ENCODE measurements at regions not wholly inside any gene's neighbourhood (a gene's known extent, or its start where the extent isn't known, plus 50 kb on each side); places are given as distances from the start of the nearest gene placed in this dataset.

DNA sequence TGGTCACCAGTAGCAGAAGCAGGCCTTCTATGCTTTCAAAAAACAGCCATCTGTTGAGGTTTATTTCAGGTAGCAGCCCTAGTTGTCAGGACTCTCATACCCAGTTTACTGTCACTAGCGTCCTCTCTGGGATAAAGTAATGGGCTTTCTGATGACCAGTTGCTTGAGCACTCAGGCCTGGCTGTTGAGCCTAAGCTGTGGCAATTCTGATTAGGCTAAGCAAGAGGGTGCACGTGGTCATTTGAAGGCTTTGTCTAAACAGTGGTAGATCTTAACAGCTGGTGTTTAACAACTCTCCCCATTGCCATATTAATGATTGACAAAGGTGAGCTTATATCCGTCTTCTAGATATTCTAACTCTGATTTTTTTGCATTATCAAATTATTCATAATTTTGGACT lies 132.9 kb upstream of the TMCO5A start:
- DNase-seq (no peak), ATAC-seq (no peak)
- intact Hi-C loops (cut with DNase I, micrococcal nuclease) = no loop called here

DNA sequence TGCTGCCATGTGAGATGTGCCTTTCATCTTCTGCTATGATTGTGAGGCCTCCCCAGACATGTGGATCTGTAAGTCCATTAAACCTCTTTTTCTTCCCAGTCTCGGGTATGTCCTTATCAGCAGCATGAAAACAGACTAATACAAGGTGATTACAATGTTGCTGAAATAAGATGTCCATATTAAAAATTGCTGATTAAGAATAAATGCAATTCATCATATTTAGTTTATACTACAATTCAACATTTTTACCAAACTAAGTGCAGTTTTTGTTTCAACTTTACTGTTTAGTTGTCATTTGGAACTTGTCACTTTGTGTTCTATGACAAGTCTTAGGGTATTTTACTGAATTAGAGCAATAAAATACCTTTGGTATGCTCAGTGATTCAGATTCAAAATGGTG lies 127.6 kb upstream of the TMCO5A start:
- DNase-seq (no peak), ATAC-seq (no peak)
- intact Hi-C loops (cut with DNase I, micrococcal nuclease) = no loop called here

DNA sequence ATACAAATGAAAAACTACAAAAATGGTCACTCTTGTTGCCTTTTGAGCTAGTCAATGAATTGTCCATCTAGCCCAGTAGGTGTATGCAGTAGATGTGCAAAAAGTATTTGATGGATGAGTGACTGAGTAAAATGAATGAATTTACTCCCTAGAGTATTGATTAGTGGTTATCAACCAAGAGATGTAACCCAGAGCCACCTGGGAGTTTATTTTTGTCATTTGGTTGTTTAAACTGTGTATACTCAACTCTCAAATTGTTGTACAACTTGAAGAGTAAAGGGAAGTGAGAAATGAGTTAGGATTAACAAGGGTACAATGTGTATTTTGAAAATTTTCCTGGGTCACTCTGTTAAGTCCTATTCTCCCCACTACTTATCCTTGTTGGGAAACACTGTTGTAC lies 124.1 kb upstream of the TMCO5A start:
- intact Hi-C loops (cut with DNase I, micrococcal nuclease) = no loop called here
- DNase-seq (no peak), ATAC-seq (no peak)

DNA sequence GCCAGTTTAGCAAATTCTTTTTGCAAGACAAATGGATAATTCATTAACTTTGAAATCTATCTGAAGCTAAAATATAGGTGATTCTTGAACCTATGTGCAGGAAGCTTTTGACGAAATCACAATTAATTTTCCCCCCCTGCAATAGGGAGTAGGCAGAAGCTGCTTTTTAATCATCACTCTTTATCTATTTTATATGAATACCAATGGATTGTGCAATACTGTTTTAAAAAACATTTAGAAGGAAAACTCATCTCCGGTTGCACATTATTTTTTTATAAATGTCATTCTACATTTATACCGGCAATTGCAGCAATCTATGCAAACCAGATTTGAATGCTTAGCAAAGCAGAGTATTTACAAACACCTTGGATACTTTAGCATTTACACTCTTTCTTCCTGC lies 121.1 kb upstream of the TMCO5A start:
- DNase-seq (no peak), ATAC-seq (no peak)
- intact Hi-C loops (cut with DNase I, micrococcal nuclease) = no loop called here

DNA sequence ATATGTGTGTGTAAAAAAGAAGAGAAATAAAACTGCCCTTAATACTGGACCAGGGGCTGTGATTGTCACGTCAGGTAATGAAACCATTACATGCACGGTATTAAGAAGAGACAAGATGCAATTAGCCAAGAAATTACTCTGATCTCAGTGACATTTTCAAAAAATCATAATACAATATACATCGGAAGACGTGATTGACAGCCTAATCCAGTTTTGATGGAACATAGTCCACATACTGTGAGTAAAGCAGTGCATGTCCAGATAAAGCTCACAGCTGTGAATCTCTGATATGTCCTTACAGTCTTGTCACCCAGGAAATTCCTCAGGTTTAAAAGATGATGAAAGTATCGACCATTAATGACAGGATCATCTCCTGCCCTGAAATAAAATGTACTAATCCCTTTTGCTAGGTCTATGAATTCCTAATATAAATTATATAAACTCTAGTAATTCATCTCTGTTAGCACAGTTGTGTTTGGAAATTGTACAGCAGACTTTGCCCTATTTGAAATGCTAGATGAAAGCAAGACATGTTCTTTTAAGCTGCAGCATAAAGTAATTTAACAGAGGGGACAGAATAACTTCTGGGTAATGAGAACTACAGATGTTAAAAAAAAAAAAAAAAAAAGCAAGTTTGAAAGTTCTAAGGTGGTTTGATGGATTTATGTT lies 119.5 kb upstream of the TMCO5A start:
- intact Hi-C loops (cut with DNase I, micrococcal nuclease) = no loop called here
- ATAC-seq = no peak
- no peak for DNase-seq

DNA sequence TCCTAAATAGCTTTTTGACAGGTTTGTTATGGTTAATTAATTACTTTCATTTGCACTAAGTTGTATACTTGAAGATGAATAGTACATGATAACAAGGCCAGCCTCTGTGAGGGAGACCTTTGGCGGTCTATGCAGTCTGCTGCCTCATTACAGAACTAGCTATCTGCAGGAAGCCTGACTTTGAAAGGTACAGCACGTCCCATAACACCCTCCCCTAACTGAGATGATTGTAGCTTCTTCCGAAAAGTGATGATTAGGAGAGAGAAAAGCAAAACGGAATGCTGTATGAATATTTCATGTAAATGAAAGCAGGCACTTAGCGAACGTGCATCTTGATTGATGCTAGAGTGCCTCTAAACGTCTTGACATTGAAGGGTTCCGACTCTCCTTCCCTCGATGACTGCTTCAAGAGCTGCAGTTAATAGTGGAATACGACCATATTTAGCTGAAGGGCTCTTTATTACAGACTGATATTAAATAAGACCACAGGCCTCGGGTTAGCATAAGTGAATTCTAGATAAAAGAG lies 116.2 kb upstream of the TMCO5A start:
- intact Hi-C loops (cut with DNase I, micrococcal nuclease) = no loop called here
- no peak for DNase-seq
- ATAC-seq = no peak

DNA sequence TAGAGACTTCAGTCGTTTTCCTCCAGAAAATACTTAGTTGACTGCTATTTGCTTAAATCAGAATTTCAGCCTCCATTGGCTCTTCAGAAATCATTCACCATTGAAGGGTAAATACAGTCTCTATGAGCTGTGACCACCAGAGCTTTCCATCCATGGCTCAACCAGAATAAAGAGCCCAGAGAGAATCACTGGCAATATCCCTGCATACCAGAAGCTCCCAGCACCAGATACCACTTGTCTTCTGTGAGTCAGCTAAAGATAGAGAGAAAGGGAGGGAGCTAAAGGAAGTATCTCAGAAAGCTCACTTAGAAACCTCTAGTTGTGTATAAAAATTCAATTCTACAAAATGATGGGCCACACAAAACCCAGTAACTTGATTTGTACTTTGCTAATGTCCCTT lies 115.2 kb upstream of the TMCO5A start:
- intact Hi-C loops (cut with DNase I, micrococcal nuclease) = no loop called here
- DNase-seq = no peak
- no peak for ATAC-seq

DNA sequence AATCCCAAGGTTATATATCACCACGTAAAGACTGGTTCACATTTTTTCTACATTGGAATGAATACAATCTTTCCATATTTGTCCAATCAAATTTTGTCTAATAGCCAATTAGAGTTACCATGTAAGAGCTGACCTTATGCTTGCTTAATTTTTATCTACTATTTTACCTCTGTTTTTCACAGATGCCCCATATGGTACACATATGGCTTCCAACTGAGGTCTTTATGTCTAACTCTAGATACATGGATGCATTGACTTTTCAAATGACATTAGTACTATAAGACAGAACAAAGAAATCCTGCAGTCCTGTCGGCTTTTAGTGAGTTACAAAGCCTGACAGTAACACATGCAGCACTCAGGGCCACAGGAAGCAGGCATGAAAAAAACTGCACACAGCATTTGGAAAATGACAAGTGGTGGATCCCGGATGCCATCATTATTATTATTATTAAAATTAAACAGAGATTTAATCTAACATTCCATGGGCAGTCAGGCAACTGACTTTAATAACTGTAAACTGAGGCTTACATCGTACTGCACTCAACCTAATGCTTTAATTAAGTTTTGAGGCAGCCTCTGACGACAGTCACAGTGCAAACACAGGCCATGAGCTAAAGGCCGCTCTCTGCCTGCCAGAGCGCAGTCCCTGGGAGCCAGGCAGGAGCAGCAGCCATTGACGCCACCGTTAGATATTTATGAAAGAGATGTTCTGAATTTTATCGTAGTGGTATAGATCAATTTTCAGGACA lies 113.9 kb upstream of the TMCO5A start:
- DNase-seq (no peak), ATAC-seq (no peak)
- intact Hi-C loops (cut with DNase I, micrococcal nuclease) = no loop called here

DNA sequence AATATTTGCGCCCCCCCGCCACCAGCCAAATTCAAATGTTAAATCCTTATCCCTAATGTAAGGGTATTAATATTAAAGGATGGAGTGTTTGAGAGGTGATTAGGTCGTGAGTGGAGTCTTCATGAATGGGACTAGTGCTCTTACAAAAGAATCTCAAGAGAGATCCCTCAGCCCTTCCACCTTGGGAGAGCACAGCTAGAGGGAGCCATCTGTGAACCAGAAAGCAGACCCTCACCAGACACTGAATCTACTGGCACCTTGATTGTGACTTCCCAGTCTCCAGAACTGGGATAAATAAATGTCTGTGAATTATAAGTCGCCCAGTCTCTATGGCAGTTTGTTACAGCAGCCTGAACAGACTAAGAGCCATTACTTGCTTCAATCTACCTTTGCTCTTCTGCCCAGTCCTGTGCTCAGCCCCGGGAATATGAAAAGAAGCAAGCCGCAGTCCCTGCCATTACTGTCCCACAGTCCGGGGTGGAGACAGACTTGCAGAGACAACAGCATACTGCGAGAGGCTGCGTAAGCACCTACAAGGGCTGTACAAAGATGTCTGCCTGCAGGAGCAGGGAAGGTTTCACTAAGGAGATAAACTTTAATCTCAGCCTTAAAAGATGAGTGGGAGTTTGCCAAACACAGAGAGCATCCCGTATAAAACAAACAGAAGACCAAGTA lies 110.7 kb upstream of the TMCO5A start:
- intact Hi-C loops (cut with DNase I, micrococcal nuclease) = no loop called here
- no peak for DNase-seq
- no peak for ATAC-seq

DNA sequence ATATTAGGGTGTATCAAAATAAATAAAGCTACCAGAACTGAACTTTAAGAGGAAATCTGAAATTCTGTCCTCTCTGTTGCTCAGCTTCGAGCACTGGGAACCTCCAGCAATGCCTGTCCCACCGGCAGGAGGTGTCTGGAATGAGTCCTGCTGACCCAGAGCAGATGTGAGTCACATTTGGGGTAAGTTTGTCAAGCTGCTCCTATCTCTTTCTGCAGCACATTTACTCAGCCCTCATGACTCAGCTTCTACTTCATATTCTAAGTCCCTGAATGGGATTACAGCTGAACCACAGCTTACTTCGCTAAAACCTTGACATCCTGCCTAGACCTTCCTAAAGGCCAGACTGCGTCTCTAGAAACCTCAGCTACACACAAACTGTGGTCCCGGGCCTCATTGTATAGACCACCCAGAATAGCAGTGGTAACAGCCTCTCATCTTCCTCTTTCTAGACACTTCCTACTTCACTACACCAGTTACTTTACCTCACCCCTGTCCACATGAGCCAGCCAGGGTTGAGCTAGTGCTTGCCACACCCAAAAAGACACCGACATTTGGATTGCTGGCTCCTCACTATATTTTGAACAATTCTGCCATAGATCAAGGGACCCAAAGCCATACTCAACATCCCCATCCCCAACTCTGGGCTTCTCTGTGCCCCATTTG lies 109.6 kb upstream of the TMCO5A start:
- no peak for ATAC-seq
- intact Hi-C loops (cut with DNase I, micrococcal nuclease) = no loop called here
- no peak for DNase-seq

DNA sequence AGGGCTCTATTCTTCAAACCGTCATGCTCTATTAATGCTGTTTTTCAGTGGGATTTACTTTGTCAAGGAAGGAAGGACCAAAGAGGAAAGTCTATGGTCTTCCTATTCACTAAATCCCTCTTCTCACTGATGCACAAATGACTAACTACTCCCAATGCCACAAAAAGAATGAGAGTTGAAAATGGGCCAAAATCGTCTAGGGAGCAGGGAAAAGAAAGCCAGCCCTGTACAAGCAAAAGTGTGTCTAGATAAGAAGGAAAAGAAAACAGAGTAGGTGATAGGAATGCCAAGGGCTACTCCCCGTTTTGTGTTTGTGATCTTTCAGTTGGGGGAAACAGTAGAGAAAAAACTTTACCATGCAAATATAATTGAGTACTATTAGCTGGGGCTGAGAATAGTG lies 97.2 kb upstream of the TMCO5A start:
- no peak for DNase-seq
- intact Hi-C loops (cut with DNase I, micrococcal nuclease) = no loop called here

DNA sequence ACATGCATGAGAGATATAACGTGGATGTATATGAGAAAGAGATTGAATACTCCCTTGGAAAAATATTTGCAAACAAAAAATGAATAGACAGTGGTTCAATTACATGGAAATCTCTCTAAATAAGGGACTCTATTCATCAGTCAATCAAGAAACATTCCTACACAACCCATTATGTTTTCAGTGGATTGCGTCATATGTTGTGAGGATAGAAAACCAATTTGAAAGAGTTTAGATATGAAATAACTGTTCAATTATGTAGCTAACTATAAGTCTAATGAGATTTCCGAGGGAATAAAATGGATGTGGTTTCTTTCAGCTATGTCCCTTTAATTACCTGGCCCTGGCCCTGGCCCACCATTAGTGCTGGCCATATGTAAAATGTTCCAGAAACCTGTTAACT lies 86.7 kb upstream of the TMCO5A start:
- intact Hi-C loops (cut with DNase I, micrococcal nuclease) = no loop called here
- no peak for DNase-seq

More for the DNA sequence above, 97.2 kb upstream of the TMCO5A start:
- no peak for ATAC-seq

DNA sequence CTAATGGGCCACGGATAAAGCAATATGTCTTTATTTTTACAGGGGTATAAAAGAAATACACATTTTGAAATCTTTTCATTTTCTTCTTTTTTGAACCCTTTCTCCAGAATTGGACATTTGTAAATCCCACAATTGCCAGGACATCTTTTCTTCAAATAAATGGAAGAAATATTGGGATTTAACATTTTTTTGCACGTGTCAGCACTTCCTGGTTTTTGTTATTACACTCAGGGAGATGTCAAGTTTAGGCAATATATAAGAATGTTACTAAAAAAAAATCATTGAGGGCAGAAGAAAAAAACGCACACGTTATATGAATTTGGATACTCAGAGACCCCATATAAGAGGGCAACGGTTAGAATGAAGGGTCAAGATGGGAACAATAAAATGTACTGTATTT lies 78.3 kb upstream of the TMCO5A start:
- ATAC-seq = no peak
- intact Hi-C loops (cut with DNase I, micrococcal nuclease) = loop anchor here in 1 of 2 donors (10.0 kb wide), 1 partner anchor 61 kb away; no protein-coding TSS in a partner anchor
- DNase-seq = no peak

More for the DNA sequence above, 86.7 kb upstream of the TMCO5A start:
- no peak for ATAC-seq

DNA sequence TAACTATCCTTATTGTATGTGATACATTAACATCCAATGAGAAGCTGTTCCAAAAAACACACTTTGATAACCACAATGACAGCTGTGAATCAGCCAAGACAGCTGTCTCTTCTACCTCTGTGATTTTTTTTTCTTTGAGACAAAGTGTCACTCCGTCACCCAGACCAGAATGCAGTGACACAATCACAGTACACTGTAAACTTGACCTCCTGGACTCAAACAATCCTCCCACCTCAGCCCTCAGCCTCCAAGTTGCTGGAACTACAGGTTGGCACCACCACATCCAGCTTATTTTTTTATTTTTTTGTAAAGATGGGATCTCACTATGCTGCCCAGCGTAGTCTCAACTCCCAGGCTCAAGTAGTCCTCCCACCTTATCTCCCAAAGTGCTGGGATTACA lies 73.5 kb upstream of the TMCO5A start:
- intact Hi-C loops (cut with DNase I, micrococcal nuclease) = no loop called here
- DNase-seq (no peak), ATAC-seq (no peak)

DNA sequence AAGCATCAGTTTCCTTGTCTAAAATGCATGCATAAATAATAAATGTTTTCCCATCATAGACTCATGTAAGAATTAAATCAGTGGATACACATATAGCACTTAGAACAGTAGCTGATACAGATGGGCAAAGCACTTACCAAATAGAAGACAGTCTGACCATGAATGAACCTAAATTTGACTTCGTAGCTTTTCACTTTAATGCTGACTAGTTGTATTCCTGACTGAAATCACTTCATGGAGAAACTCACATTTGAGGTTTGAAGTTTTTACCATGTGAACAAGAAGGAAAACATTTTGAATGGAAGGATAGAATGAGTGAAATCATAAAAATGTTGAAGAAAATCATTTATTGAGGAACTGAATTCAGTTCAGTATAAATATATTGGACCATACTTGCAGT lies 68.8 kb upstream of the TMCO5A start:
- DNase-seq = no peak
- intact Hi-C loops (cut with DNase I, micrococcal nuclease) = no loop called here
- ATAC-seq = no peak

DNA sequence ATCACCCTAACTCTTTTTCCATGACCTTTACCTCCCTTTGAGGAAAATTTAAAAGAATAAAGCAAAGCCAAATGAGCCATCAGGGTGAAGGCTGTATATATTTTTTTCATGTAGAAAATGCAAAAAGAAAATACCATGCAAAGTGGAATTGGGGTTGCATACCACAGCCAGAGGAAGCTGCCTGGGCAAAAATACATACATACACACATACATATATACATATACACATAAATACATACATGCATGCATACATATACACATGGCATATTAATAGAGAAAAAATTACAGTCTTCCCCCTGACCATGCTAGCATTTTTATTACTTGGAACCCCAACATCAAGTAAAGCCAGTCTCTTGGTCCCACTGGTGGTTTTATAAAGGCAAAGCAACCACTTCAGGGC lies 63.7 kb upstream of the TMCO5A start:
- intact Hi-C loops (cut with DNase I, micrococcal nuclease) = no loop called here
- ATAC-seq (no peak), DNase-seq (no peak)

DNA sequence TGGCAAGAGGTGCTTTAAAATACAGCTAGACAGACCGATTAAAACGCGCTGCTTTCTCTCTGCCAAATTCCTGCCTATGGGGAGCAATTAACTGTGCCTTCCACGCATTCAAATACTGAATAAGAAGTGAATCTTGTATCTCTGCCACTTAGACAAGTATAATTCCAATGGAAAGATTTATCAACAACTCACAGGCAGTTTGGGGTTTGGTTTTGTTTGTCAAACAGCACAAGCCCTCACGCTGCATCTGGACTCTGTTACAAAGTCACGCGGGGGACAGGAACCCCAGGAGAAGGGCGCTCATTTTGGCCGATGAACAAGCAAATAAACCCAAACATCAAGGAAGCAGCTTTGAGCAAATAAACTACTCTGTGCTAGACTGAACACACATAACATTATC lies 61.8 kb upstream of the TMCO5A start:
- intact Hi-C loops (cut with DNase I, micrococcal nuclease) = no loop called here
- ATAC-seq (no peak), DNase-seq (no peak)

DNA sequence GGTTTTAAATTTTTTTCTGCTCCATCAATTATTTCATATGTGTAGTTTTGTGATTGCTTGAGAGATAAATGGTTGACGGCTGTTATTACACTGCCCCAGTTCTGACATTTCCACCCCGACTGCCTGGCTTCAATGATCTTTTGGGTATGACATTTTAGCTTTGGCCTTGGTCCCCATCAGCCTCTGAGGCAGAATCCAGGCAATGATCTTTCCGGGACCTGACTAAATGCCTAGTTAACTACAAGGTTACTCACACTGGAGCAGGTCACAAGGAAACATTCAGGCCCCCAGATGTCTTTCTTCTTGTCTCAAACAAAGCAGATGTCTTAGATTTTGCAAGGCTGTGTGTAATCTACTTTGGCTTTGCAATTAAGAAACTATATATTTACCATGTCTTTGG lies 61.1 kb upstream of the TMCO5A start:
- no peak for DNase-seq
- no peak for ATAC-seq
- intact Hi-C loops (cut with DNase I, micrococcal nuclease) = no loop called here

DNA sequence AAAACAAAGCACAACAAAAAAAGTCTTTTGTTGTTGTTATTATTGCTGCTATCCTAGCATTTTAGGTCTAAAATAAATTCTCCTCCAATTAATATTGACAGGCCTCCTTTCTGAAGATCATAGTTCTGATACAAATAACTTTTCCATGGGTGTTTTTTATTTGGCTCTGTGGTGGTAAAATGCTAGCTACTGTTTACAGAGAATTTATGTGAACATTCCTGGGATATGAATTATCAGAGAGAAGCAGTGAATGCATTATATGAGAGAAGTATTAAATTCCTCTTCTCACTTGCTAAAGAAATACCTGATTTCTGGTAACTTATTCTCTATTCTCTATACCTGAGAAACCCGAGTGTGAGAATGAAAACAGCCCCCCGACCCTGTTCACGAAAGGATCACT lies 57.5 kb upstream of the TMCO5A start:
- ATAC-seq (no peak), DNase-seq (no peak)
- intact Hi-C loops (cut with DNase I, micrococcal nuclease) = no loop called here

Measured in left colon (tissue), 2 donors.